Esophagus (tissue), 2 donors: ENCODE measurements at regions not wholly inside any gene's neighbourhood (a gene's known extent, or its start where the extent isn't known, plus 50 kb on each side); places are given as distances from the start of the nearest gene placed in this dataset.

Source experiments
- H3K27ac ChIP-seq, 2 donors: one replicate each; pipeline ENCODE4 v1.5.1; 2013; ENCODE audit warnings: low read depth in 2 of 2, mild to moderate bottlenecking in 2 of 2, inconsistent platforms in 1 of 2, low read length in 1 of 2, moderate library complexity in 1 of 2
- H3K27me3 ChIP-seq, 2 donors: one replicate each; pipeline ENCODE4 v1.6.1; 2013; ENCODE audit warnings: low read length in 2 of 2, control low read depth in 1 of 2, mild to moderate bottlenecking in 1 of 2; ENCODE audit not compliant: insufficient read depth in 2 of 2, control insufficient read depth in 1 of 2
- H3K36me3 ChIP-seq, 2 donors: one replicate each; pipeline ENCODE4 v1.6.1; 2013; ENCODE audit warnings: low read length in 1 of 2; ENCODE audit not compliant: control insufficient read depth in 2 of 2, insufficient read depth in 2 of 2
- H3K4me1 ChIP-seq, 2 donors: one replicate each; pipeline ENCODE4 v1.6.1; 2013; ENCODE audit warnings: low read length in 1 of 2; ENCODE audit not compliant: control insufficient read depth in 2 of 2, insufficient read depth in 2 of 2
- H3K4me3 ChIP-seq, 2 donors: one replicate each; pipeline ENCODE4 v1.5.1; 2013; ENCODE audit warnings: low read length in 2 of 2, mild to moderate bottlenecking in 2 of 2, low read depth in 1 of 2, moderate library complexity in 1 of 2
- H3K9me3 ChIP-seq, 2 donors: one replicate each; pipeline ENCODE4 v1.6.1; 2013; ENCODE audit warnings: mild to moderate bottlenecking in 2 of 2, low read depth in 1 of 2, low read length in 1 of 2, moderate library complexity in 1 of 2; ENCODE audit not compliant: control insufficient read depth in 2 of 2, insufficient read depth in 1 of 2
- WGBS, 2 donors: extraction: QIAGEN DNeasy Blood & Tissue Kit; methylation state at CpG; one replicate each; pipeline ENCODE4 v1.1.7; 2013; 5-methylcytosine and 5-hydroxymethylcytosine counted together
- donor health status: healthy with polysubstance abuse.
- donor health status: Bipolar disorder and iron deficiency.

DNA sequence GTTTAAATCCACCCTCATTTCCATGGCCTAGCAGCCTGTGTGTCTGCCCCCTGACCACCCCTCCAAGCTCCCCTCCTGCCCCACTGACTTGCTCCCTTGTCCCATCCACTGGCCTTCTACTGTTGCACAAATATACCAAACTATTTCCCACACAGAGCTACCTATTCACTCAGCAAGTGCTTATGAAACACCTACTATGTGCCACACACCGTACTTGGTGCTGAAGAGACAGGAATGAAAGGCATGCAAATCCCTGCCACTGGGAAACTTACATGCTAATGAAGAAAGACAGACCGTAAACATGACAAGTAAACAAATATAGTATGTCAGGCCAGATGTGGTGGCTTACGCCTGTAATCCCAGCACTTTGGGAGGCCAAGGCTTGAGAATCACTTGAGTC, 49.9 kb upstream of the CAPZB start:
- Histone ChIP-seq H3K4me3 (no peak overlapping the region), H3K27me3 (no peaks in the 10 kb centered on the region), H3K36me3 (no peaks in the 10 kb centered on the region), H3K4me1 (no peaks in the 10 kb centered on the region), H3K27ac (no peak overlapping the region), H3K9me3 (peaks cover 0 to 6% of the 10 kb centered on the region in 2 donors)
- 93 to 94% methylated on average over 3 of the region's 3 CpGs for WGBS, 2 donors
